ENCODE measurements at regions not wholly inside any gene's neighbourhood (a gene's known extent, or its start where the extent isn't known, plus 50 kb on each side); places are given as distances from the start of the nearest gene placed in this dataset.

- no peak overlapping the region for H3K4me3 Mint-ChIP-seq
These were observed 113.8 kb upstream of the SALL3 start for GRCh38 chr18:78865771-78866310.

GRCh38 chr18:78867131-78867530 lies 112.5 kb upstream of the SALL3 start:
- Histone ChIP-seq H3K27ac (ENCODE audit: insufficient read depth, low read length, poor library complexity, severe bottlenecking) (no peak overlapping the region), H3K27me3 (ENCODE audit: control insufficient read depth, insufficient read depth, low read length) (no peaks in the 10 kb centered on the region), H3K4me3 (ENCODE audit: low read depth, low read length) (no peak overlapping the region), H3K36me3 (ENCODE audit: control insufficient read depth, insufficient read depth, low read length) (no peaks in the 10 kb centered on the region), H3K9me3 (ENCODE audit: control insufficient read depth in 2 of 2, low read length in 2 of 2) (no peaks in the 10 kb centered on the region), H3K4me1 (ENCODE audit: control insufficient read depth, insufficient read depth, low read length, poor library complexity, severe bottlenecking) (no peaks in the 10 kb centered on the region)
- H3K27me3 Mint-ChIP-seq, result no peaks in the 10 kb centered on the region
- DNase-seq (no peak), ATAC-seq (ENCODE audit: low read depth in 2 of 2) (no peak)
- no peaks in the 10 kb centered on the region for H3K36me3 Mint-ChIP-seq
- no peak overlapping the region for H3K27ac Mint-ChIP-seq
- no peaks in the 10 kb centered on the region for H3K9me3 Mint-ChIP-seq
- no peaks in the 10 kb centered on the region for H3K4me1 Mint-ChIP-seq
- H3K4me3 Mint-ChIP-seq, result no peak overlapping the region

More at GRCh38 chr18:78865771-78866310, 113.8 kb upstream of the SALL3 start:
- Mint-ChIP-seq H3K9me3 (peaks cover 0 to 1% (median 0%) of the 10 kb centered on the region in 7 donors), H3K36me3 (no peaks in the 10 kb centered on the region), H3K27ac (no peak overlapping the region), H3K27me3 (no peaks in the 10 kb centered on the region), H3K4me1 (no peaks in the 10 kb centered on the region)
- H3K9me3 ChIP-seq (ENCODE audit: control insufficient read depth in 2 of 2, low read length in 2 of 2), result no peaks in the 10 kb centered on the region
- H3K4me1 ChIP-seq (ENCODE audit: control insufficient read depth, insufficient read depth, low read length, poor library complexity, severe bottlenecking), result no peaks in the 10 kb centered on the region
- H3K36me3 ChIP-seq (ENCODE audit: control insufficient read depth, insufficient read depth, low read length), result no peaks in the 10 kb centered on the region
- no peaks in the 10 kb centered on the region for H3K27me3 ChIP-seq (ENCODE audit: control insufficient read depth, insufficient read depth, low read length)
- ATAC-seq (ENCODE audit: low read depth in 2 of 2), result no peak
- H3K27ac ChIP-seq (ENCODE audit: insufficient read depth, low read length, poor library complexity, severe bottlenecking), result no peak overlapping the region
- DNase-seq, result no peak
- no peak overlapping the region for H3K4me3 ChIP-seq (ENCODE audit: low read depth, low read length)

- Histone ChIP-seq H3K36me3 (ENCODE audit: control insufficient read depth, insufficient read depth, low read length) (no peaks in the 10 kb centered on the region), H3K4me3 (ENCODE audit: low read depth, low read length) (no peak overlapping the region), H3K9me3 (ENCODE audit: control insufficient read depth in 2 of 2, low read length in 2 of 2) (no peaks in the 10 kb centered on the region), H3K4me1 (ENCODE audit: control insufficient read depth, insufficient read depth, low read length, poor library complexity, severe bottlenecking) (no peaks in the 10 kb centered on the region), H3K27me3 (ENCODE audit: control insufficient read depth, insufficient read depth, low read length) (no peaks in the 10 kb centered on the region), H3K27ac (ENCODE audit: insufficient read depth, low read length, poor library complexity, severe bottlenecking) (no peak overlapping the region)
- ATAC-seq (ENCODE audit: low read depth in 2 of 2) (no peak), DNase-seq (no peak)
- Mint-ChIP-seq H3K4me1 (no peaks in the 10 kb centered on the region), H3K9me3 (no peaks in the 10 kb centered on the region), H3K36me3 (no peaks in the 10 kb centered on the region), H3K4me3 (no peak overlapping the region), H3K27me3 (no peaks in the 10 kb centered on the region), H3K27ac (no peak overlapping the region)
These were observed 111.0 kb upstream of the SALL3 start for GRCh38 chr18:78868330-78869316.

GRCh38 chr18:78871618-78872017 lies 108.0 kb upstream of the SALL3 start:
- H3K27me3 ChIP-seq (ENCODE audit: control insufficient read depth, insufficient read depth, low read length), result no peaks in the 10 kb centered on the region
- H3K4me3 ChIP-seq (ENCODE audit: low read depth, low read length), result no peak overlapping the region
- no peaks in the 10 kb centered on the region for H3K4me1 Mint-ChIP-seq
- no peak overlapping the region for H3K27ac ChIP-seq (ENCODE audit: insufficient read depth, low read length, poor library complexity, severe bottlenecking)
- peaks cover 5% of the 10 kb centered on the region for H3K27me3 Mint-ChIP-seq
- no peak overlapping the region for H3K27ac Mint-ChIP-seq
- DNase-seq, result no peak
- no peak for ATAC-seq (ENCODE audit: low read depth in 2 of 2)
- H3K9me3 Mint-ChIP-seq, result no peaks in the 10 kb centered on the region
- no peaks in the 10 kb centered on the region for H3K36me3 Mint-ChIP-seq
- no peaks in the 10 kb centered on the region for H3K4me1 ChIP-seq (ENCODE audit: control insufficient read depth, insufficient read depth, low read length, poor library complexity, severe bottlenecking)
- H3K9me3 ChIP-seq (ENCODE audit: control insufficient read depth in 2 of 2, low read length in 2 of 2), result no peaks in the 10 kb centered on the region
- no peak overlapping the region for H3K4me3 Mint-ChIP-seq
- H3K36me3 ChIP-seq (ENCODE audit: control insufficient read depth, insufficient read depth, low read length), result no peaks in the 10 kb centered on the region

- Histone ChIP-seq H3K4me1 (ENCODE audit: control insufficient read depth, insufficient read depth, low read length, poor library complexity, severe bottlenecking) (no peaks in the 10 kb centered on the region), H3K27ac (ENCODE audit: insufficient read depth, low read length, poor library complexity, severe bottlenecking) (no peak overlapping the region), H3K4me3 (ENCODE audit: low read depth, low read length) (no peak overlapping the region), H3K36me3 (ENCODE audit: control insufficient read depth, insufficient read depth, low read length) (no peaks in the 10 kb centered on the region), H3K27me3 (ENCODE audit: control insufficient read depth, insufficient read depth, low read length) (no peaks in the 10 kb centered on the region), H3K9me3 (ENCODE audit: control insufficient read depth in 2 of 2, low read length in 2 of 2) (no peaks in the 10 kb centered on the region)
- H3K27ac Mint-ChIP-seq, result no peak overlapping the region
- H3K36me3 Mint-ChIP-seq, result no peaks in the 10 kb centered on the region
- peaks cover 5% of the 10 kb centered on the region for H3K27me3 Mint-ChIP-seq
- DNase-seq, result no peak
- ATAC-seq (ENCODE audit: low read depth in 2 of 2), result no peak
- no peaks in the 10 kb centered on the region for H3K4me1 Mint-ChIP-seq
- H3K4me3 Mint-ChIP-seq, result no peak overlapping the region
- H3K9me3 Mint-ChIP-seq, result no peaks in the 10 kb centered on the region
These were observed 105.6 kb upstream of the SALL3 start for GRCh38 chr18:78873926-78874500.

- Histone ChIP-seq H3K27me3 (ENCODE audit: control insufficient read depth, insufficient read depth, low read length) (no peaks in the 10 kb centered on the region), H3K4me1 (ENCODE audit: control insufficient read depth, insufficient read depth, low read length, poor library complexity, severe bottlenecking) (no peaks in the 10 kb centered on the region), H3K27ac (ENCODE audit: insufficient read depth, low read length, poor library complexity, severe bottlenecking) (no peak overlapping the region), H3K36me3 (ENCODE audit: control insufficient read depth, insufficient read depth, low read length) (no peaks in the 10 kb centered on the region), H3K9me3 (ENCODE audit: control insufficient read depth in 2 of 2, low read length in 2 of 2) (no peaks in the 10 kb centered on the region), H3K4me3 (ENCODE audit: low read depth, low read length) (no peak overlapping the region)
- ATAC-seq (ENCODE audit: low read depth in 2 of 2), result no peak
- Mint-ChIP-seq H3K27me3 (peaks cover 5% of the 10 kb centered on the region), H3K36me3 (no peaks in the 10 kb centered on the region), H3K9me3 (no peaks in the 10 kb centered on the region), H3K4me3 (no peak overlapping the region), H3K27ac (no peak overlapping the region), H3K4me1 (no peaks in the 10 kb centered on the region)
- peak in 2 of 3 donors; percentile 15 to 23 for DNase-seq
These were observed 104.4 kb upstream of the SALL3 start for GRCh38 chr18:78875016-78875777.

GRCh38 chr18:78875778-78876650 lies 103.6 kb upstream of the SALL3 start:
- no peaks in the 10 kb centered on the region for H3K4me1 Mint-ChIP-seq
- Histone ChIP-seq H3K9me3 (ENCODE audit: control insufficient read depth in 2 of 2, low read length in 2 of 2) (no peaks in the 10 kb centered on the region), H3K27me3 (ENCODE audit: control insufficient read depth, insufficient read depth, low read length) (no peaks in the 10 kb centered on the region), H3K4me1 (ENCODE audit: control insufficient read depth, insufficient read depth, low read length, poor library complexity, severe bottlenecking) (no peaks in the 10 kb centered on the region), H3K27ac (ENCODE audit: insufficient read depth, low read length, poor library complexity, severe bottlenecking) (no peak overlapping the region), H3K36me3 (ENCODE audit: control insufficient read depth, insufficient read depth, low read length) (no peaks in the 10 kb centered on the region), H3K4me3 (ENCODE audit: low read depth, low read length) (no peak overlapping the region)
- no peak for DNase-seq
- H3K27ac Mint-ChIP-seq, result no peak overlapping the region
- no peak for ATAC-seq (ENCODE audit: low read depth in 2 of 2)
- no peaks in the 10 kb centered on the region for H3K9me3 Mint-ChIP-seq
- peaks cover 5% of the 10 kb centered on the region for H3K27me3 Mint-ChIP-seq
- no peaks in the 10 kb centered on the region for H3K36me3 Mint-ChIP-seq
- H3K4me3 Mint-ChIP-seq, result no peak overlapping the region
